ENCODE measurements at regions not wholly inside any gene's neighbourhood (a gene's known extent, or its start where the extent isn't known, plus 50 kb on each side); places are given as distances from the start of the nearest gene placed in this dataset.

DNA sequence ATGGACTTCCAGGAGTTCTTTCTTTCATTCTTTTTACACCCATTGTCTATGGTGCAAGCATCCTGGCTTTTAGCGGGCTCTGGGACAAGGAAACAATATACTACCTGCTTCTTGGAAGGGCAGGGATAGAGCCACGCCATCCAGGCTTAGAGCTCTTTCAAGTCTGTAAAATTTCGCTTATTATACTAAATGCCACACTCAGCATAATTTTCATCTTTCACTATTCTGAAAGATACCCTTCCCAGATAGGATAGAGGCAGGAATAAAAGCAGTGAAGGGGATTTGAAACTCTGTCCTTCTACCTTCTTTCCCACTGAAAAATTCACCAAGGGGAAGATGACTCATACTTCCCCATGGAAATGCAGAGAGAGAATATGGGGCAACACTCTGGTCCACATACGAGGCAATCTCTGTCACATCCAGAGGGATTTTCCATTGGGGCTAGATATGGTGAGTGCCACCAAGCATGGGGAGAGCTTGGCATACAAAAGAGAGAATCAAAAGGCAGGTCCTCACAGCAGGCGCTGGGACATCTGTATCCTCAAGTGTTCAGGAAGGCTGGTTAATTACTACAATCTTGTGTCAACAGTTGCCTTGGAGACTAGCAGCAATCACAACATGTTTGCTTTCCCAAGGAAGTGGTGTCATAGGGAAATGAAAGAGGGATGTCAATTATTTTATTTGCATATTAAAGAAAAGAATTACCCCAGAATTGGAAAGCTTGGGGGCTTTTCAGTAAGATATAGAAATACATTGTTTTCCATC is 127.6 kb downstream of the TDRD15 start:
- Histone ChIP-seq H3K4me3 (ENCODE audit: low read length in 3 of 3) (no peak overlapping the region), H3K4me1 (ENCODE audit: control insufficient read depth in 3 of 3, insufficient read depth in 3 of 3, low read length in 3 of 3) (peaks cover 0 to 5% (median 4%) of the 10 kb centered on the region in 3 donors), H3K9ac (ENCODE audit: low read depth in 1 of 3, low read length in 3 of 3) (no peak overlapping the region), H3K9me3 (ENCODE audit: control insufficient read depth in 3 of 3, low read length in 3 of 3) (no peaks in the 10 kb centered on the region), H3K27me3 (ENCODE audit: control insufficient read depth in 3 of 3, insufficient read depth in 3 of 3, low read length in 3 of 3) (no peaks in the 10 kb centered on the region), H3K27ac (ENCODE audit: low read depth, low read length) (no peak overlapping the region), H3K36me3 (ENCODE audit: control insufficient read depth in 3 of 3, insufficient read depth in 3 of 3, low read length in 3 of 3) (no peaks in the 10 kb centered on the region)

DNA sequence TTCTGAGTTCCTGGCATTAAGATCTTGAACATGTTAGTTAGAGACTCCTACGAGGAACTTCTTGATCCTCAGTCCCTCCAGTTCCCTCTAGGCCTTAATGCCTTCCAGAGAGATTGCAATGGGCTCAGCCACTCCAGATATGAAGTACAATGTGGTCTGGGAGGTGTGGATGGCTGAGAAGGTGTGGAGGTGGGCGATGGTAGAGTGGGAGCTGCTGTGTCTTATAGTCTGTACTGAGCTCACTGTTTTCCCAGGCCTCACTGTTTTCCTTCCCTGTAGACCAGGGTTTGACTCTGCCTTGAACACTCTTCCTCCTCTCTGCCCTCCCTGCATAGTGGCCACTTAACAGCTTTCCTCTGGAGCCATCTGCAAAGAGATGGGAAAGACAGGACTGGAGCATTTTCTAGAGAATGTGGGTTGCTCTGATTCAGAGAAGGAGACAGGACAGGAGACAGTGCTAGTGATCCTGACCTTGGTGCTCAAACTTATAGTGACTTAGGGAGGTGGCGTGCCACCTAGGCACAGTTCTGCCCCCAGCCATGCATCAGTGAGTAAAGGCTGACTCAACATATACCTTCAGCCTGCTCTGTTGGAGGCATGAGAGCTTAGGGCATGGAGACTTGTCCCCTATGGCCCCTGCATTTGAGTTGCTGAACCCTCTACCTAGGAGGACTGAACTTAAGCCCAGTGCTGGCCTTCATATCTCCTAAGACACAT is 129.7 kb downstream of the TDRD15 start:
- Histone ChIP-seq H3K9me3 (ENCODE audit: control insufficient read depth in 3 of 3, low read length in 3 of 3) (no peaks in the 10 kb centered on the region), H3K4me3 (ENCODE audit: low read length in 3 of 3) (no peak overlapping the region), H3K9ac (ENCODE audit: low read depth in 1 of 3, low read length in 3 of 3) (no peak overlapping the region), H3K27ac (ENCODE audit: low read depth, low read length) (no peak overlapping the region), H3K4me1 (ENCODE audit: control insufficient read depth in 3 of 3, insufficient read depth in 3 of 3, low read length in 3 of 3) (peaks cover 0 to 5% (median 4%) of the 10 kb centered on the region in 3 donors), H3K27me3 (ENCODE audit: control insufficient read depth in 3 of 3, insufficient read depth in 3 of 3, low read length in 3 of 3) (no peaks in the 10 kb centered on the region), H3K36me3 (ENCODE audit: control insufficient read depth in 3 of 3, insufficient read depth in 3 of 3, low read length in 3 of 3) (no peaks in the 10 kb centered on the region)

DNA sequence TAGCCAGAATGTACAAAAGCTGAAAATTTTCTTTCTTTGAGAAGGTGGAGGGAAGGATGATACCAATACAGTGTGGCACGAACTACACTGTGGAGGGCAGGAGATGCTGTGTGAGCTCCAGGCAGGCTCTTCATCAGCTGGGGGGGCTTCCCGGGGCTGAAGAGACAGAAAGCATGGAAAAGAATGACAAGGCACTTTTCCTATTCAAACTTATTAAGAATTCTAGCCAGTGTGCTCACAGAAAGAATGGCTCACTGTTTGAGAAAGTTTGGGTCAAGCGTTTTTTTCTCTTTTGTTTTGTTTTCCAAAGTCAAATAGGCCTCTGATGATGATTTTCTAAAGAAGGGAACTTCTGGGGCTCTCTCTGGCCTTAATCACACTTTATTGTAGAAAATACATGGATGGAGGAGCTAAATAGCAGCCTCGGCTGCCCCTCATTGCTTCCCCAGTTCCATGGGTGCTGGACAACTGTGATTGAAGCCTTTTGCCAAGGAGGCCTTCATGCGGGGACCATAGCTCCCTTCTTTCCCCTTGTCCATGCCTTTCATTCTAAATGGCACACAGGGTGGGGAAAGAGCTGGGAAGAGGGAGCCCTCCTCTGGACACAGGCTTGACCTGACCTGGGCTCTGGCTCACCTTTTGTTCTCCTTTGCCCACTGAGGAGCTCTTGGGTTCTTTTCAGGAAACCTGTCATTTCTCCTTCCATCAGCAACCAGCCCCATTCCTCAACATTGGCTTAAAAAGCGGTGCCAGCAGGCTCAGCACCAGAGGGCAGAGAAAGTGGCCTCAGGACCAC is 130.6 kb downstream of the TDRD15 start:
- Histone ChIP-seq H3K27me3 (ENCODE audit: control insufficient read depth in 3 of 3, insufficient read depth in 3 of 3, low read length in 3 of 3) (no peaks in the 10 kb centered on the region), H3K36me3 (ENCODE audit: control insufficient read depth in 3 of 3, insufficient read depth in 3 of 3, low read length in 3 of 3) (no peaks in the 10 kb centered on the region), H3K9me3 (ENCODE audit: control insufficient read depth in 3 of 3, low read length in 3 of 3) (no peaks in the 10 kb centered on the region), H3K4me1 (ENCODE audit: control insufficient read depth in 3 of 3, insufficient read depth in 3 of 3, low read length in 3 of 3) (peaks cover 0 to 5% (median 4%) of the 10 kb centered on the region in 3 donors), H3K27ac (ENCODE audit: low read depth, low read length) (no peak overlapping the region), H3K9ac (ENCODE audit: low read depth in 1 of 3, low read length in 3 of 3) (no peak overlapping the region), H3K4me3 (ENCODE audit: low read length in 3 of 3) (no peak overlapping the region)

DNA sequence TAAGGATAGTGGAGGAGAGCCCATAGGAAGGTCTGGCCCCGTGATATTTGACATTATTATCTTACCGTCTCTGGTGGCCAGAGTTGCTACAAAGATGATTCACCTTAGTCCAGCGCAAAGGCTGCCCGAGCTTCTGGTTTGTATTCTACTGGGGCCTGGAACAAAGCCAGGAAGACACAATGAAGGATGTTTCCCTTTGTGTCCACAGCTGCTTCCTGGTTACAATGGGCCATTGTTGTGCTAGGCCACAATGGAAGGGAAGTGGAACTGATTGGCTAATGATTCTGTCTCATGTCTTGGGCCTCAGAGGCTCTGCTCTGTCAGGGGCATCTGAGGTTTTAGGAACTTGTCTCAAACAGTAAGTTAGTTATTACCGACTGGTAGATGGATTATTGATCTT is 132.2 kb downstream of the TDRD15 start:
- Histone ChIP-seq H3K27ac (ENCODE audit: low read depth, low read length) (no peak overlapping the region), H3K4me3 (ENCODE audit: low read length in 3 of 3) (no peak overlapping the region), H3K4me1 (ENCODE audit: control insufficient read depth in 3 of 3, insufficient read depth in 3 of 3, low read length in 3 of 3) (peaks cover 0 to 5% (median 4%) of the 10 kb centered on the region in 3 donors)

DNA sequence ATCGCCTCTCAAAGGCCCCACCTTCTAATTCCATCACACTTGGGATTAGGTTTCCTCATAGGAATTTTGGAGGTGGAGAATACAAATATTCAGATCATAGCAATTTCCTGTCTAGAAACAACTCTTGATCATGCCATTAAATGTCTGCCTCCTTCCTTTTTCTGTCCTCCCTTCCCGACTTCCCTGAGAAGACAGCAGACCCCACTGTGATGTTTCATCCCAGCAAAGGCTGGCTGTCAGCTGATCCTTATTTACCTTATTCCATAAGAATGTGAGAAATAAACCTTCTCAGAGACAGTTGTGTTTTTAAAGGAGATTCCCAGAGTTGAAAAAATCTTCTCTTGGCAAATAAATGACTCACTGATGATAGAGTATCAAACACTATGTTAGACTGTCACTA is 133.9 kb downstream of the TDRD15 start:
- Histone ChIP-seq H3K27ac (ENCODE audit: low read depth, low read length) (no peak overlapping the region), H3K4me1 (ENCODE audit: control insufficient read depth in 3 of 3, insufficient read depth in 3 of 3, low read length in 3 of 3) (peaks cover 0 to 5% (median 4%) of the 10 kb centered on the region in 3 donors), H3K36me3 (ENCODE audit: control insufficient read depth in 3 of 3, insufficient read depth in 3 of 3, low read length in 3 of 3) (no peaks in the 10 kb centered on the region), H3K4me3 (ENCODE audit: low read length in 3 of 3) (no peak overlapping the region), H3K9ac (ENCODE audit: low read depth in 1 of 3, low read length in 3 of 3) (no peak overlapping the region), H3K9me3 (ENCODE audit: control insufficient read depth in 3 of 3, low read length in 3 of 3) (no peaks in the 10 kb centered on the region), H3K27me3 (ENCODE audit: control insufficient read depth in 3 of 3, insufficient read depth in 3 of 3, low read length in 3 of 3) (no peaks in the 10 kb centered on the region)

More for the DNA sequence above, 132.2 kb downstream of the TDRD15 start:
- Histone ChIP-seq H3K9me3 (ENCODE audit: control insufficient read depth in 3 of 3, low read length in 3 of 3) (no peaks in the 10 kb centered on the region), H3K9ac (ENCODE audit: low read depth in 1 of 3, low read length in 3 of 3) (no peak overlapping the region), H3K27me3 (ENCODE audit: control insufficient read depth in 3 of 3, insufficient read depth in 3 of 3, low read length in 3 of 3) (no peaks in the 10 kb centered on the region), H3K36me3 (ENCODE audit: control insufficient read depth in 3 of 3, insufficient read depth in 3 of 3, low read length in 3 of 3) (no peaks in the 10 kb centered on the region)

DNA sequence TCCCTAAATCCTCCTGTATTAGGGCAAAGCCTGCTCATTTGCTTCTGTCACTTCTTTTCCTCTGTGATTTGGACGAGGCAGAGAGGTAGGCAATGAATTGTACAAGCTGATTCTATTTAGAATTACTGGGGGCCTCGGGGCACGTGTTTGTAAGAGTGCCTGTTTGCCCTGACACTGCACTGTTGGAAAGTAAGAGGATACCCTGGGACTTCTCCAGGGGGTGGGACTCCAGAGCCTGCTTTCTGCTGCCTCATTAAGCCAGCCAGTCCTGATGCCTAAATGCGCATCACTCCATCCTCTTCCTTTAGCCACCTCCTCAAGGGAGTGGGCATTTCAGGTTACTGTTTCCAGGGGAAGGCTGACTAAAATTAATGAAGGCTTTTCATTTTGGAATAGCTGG is 134.3 kb downstream of the TDRD15 start:
- Histone ChIP-seq H3K4me1 (ENCODE audit: control insufficient read depth in 3 of 3, insufficient read depth in 3 of 3, low read length in 3 of 3) (peaks cover 0 to 5% (median 4%) of the 10 kb centered on the region in 3 donors), H3K36me3 (ENCODE audit: control insufficient read depth in 3 of 3, insufficient read depth in 3 of 3, low read length in 3 of 3) (no peaks in the 10 kb centered on the region), H3K9ac (ENCODE audit: low read depth in 1 of 3, low read length in 3 of 3) (no peak overlapping the region), H3K4me3 (ENCODE audit: low read length in 3 of 3) (no peak overlapping the region), H3K9me3 (ENCODE audit: control insufficient read depth in 3 of 3, low read length in 3 of 3) (no peaks in the 10 kb centered on the region), H3K27me3 (ENCODE audit: control insufficient read depth in 3 of 3, insufficient read depth in 3 of 3, low read length in 3 of 3) (no peaks in the 10 kb centered on the region), H3K27ac (ENCODE audit: low read depth, low read length) (no peak overlapping the region)

DNA sequence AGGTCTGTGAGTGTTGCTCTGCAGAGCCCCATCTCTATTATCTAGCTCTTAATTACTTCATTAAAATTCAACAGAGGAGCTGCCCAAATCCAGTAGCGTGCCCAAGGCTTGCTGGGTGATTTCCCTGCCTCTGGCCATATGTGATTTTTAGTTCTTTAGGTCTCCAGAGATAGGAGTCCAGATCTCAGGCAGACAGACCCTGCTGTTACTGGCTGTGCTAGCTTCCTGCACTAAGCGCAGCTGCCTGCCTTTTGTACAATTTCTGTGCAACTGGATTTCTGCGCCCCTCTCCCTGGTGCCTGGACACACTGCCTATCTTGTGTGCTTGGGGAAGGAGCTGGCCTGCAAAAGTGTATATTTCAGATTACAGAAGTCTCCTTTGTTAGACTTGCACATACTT is 136.5 kb downstream of the TDRD15 start:
- Histone ChIP-seq H3K36me3 (ENCODE audit: control insufficient read depth in 3 of 3, insufficient read depth in 3 of 3, low read length in 3 of 3) (no peaks in the 10 kb centered on the region), H3K27me3 (ENCODE audit: control insufficient read depth in 3 of 3, insufficient read depth in 3 of 3, low read length in 3 of 3) (no peaks in the 10 kb centered on the region), H3K9ac (ENCODE audit: low read depth in 1 of 3, low read length in 3 of 3) (no peak overlapping the region), H3K27ac (ENCODE audit: low read depth, low read length) (no peak overlapping the region), H3K4me3 (ENCODE audit: low read length in 3 of 3) (no peak overlapping the region), H3K4me1 (ENCODE audit: control insufficient read depth in 3 of 3, insufficient read depth in 3 of 3, low read length in 3 of 3) (peaks cover 0 to 5% (median 4%) of the 10 kb centered on the region in 3 donors), H3K9me3 (ENCODE audit: control insufficient read depth in 3 of 3, low read length in 3 of 3) (no peaks in the 10 kb centered on the region)

DNA sequence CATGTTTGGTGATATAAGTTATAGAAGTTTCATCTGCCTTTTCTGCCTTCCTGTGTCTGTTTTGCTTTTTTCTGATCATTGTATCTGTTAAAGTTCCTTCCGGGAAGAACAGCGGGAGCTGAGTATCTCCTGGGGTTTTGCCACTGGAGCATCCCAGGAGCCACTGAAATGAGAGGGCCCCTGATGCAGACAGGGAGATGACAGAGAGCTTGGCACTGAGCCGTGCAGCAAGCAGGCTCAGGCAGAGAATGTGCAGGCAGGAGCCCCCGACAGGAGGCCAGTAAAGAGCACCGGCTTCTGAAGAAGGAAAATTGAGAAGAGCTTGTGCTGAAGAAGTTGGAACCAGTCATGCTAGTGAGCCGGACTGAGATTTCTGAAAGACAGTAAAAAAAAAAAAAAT is 137.8 kb downstream of the TDRD15 start:
- Histone ChIP-seq H3K9me3 (ENCODE audit: control insufficient read depth in 3 of 3, low read length in 3 of 3) (no peaks in the 10 kb centered on the region), H3K9ac (ENCODE audit: low read depth in 1 of 3, low read length in 3 of 3) (no peak overlapping the region), H3K36me3 (ENCODE audit: control insufficient read depth in 3 of 3, insufficient read depth in 3 of 3, low read length in 3 of 3) (no peaks in the 10 kb centered on the region), H3K4me3 (ENCODE audit: low read length in 3 of 3) (no peak overlapping the region), H3K27me3 (ENCODE audit: control insufficient read depth in 3 of 3, insufficient read depth in 3 of 3, low read length in 3 of 3) (no peaks in the 10 kb centered on the region), H3K4me1 (ENCODE audit: control insufficient read depth in 3 of 3, insufficient read depth in 3 of 3, low read length in 3 of 3) (no peaks in the 10 kb centered on the region), H3K27ac (ENCODE audit: low read depth, low read length) (no peak overlapping the region)

DNA sequence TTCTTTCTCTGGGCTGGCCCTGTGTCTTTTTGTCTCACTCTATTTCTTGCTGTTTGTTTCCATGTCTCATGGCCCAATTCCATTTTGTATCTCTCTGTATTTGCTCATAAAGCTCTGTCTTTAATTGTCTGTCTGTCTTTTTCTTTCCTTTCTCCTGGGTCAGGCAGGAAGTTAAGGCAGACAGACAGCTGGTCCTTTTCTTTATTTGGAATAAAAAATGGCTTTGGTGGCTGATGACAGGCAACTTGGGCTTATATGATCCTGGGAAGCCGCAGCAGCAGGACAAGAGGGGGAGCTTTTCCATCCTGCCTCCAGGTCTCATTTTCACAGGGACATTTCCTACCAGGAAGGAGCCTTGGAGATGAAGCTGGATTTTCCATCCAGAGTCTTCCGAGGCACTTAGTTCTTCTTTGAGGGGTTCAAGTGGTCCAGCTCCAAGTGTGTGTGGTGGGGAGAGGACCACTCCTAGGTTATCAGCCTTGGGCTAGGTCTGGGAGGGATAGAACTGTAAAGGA is 138.7 kb downstream of the TDRD15 start:
- no peaks in the 10 kb centered on the region for H3K9me3 ChIP-seq (ENCODE audit: control insufficient read depth in 3 of 3, low read length in 3 of 3)
- H3K4me1 ChIP-seq (ENCODE audit: control insufficient read depth in 3 of 3, insufficient read depth in 3 of 3, low read length in 3 of 3), result no peaks in the 10 kb centered on the region
- no peak overlapping the region for H3K9ac ChIP-seq (ENCODE audit: low read depth in 1 of 3, low read length in 3 of 3)
- H3K27me3 ChIP-seq (ENCODE audit: control insufficient read depth in 3 of 3, insufficient read depth in 3 of 3, low read length in 3 of 3), result no peaks in the 10 kb centered on the region
- H3K27ac ChIP-seq (ENCODE audit: low read depth, low read length), result no peak overlapping the region
- no peak overlapping the region for H3K4me3 ChIP-seq (ENCODE audit: low read length in 3 of 3)
- H3K36me3 ChIP-seq (ENCODE audit: control insufficient read depth in 3 of 3, insufficient read depth in 3 of 3, low read length in 3 of 3), result no peaks in the 10 kb centered on the region
